NCI-H2227 (cell line): ENCODE measurements at regions not wholly inside any gene's neighbourhood (a gene's known extent, or its start where the extent isn't known, plus 50 kb on each side); places are given as distances from the start of the nearest gene placed in this dataset.

Experiments used
- DNase-seq: peaks from one replicate; lab custom pipeline; 2025; ENCODE audit not compliant: unreplicated experiment; lab: John Stamatoyannopoulos, UW

DNA sequence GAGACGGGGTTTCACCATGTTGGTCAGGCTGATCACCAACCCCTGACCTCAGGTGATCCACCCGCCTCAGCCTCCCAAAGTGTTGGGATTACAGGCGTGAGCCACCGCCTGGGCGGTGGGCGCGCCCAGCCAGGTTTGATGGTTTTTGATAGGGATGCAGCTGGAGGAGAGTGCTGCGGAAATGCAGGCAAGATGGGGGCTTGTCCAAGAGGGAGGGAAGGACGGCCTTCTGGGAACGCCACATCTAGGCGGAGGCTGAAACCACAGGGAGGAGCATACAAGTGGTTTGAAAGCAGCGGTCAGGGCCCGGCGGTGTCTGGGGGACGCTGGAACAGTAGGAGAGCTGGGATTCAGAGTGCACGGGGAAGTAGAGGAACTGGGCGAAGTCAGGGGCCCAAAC lies 134.6 kb downstream of the VRK1 start:
- DNase-seq, result no peak

DNA sequence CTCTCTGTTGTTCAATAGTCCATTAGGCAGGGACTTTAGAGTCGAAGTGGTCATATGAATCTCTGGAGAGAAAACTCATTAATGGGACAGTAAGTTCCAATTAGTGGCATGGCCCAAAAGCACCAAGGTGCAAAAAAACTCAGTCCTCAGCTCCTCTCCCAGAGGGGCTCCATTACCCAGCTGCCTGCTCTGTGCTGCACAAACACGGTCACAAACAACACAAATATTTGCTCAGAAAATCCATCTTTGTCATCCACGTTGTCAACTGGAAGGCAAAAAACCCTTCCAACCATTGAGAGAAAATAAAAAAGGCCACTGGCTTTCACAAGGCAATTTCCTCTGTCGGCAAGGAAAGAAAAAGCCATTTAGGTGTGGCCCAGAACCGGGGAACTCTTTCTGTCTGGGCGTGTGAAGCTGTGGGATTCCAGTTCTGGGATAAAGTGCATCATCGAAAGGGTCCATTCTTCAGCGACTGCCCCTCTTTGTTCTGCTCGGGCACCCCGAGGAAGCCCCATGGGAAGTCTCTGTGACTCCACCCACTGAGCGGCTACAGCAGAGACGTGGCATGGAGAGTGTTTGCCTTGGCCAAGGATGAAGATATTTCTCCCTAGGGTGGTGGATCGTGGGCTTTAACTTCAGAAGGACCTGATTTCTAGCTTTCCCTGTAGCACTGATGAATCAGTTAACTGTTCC lies 137.6 kb downstream of the VRK1 start:
- no peak for DNase-seq

- no peak for DNase-seq
Observed at GRCh38 chr14:96938946-96939345, 141.8 kb downstream of the VRK1 start.

GRCh38 chr14:96940009-96940408 lies 142.8 kb downstream of the VRK1 start:
- no peak for DNase-seq

GRCh38 chr14:96944297-96944696 lies 147.1 kb downstream of the VRK1 start:
- DNase-seq, result no peak

DNA sequence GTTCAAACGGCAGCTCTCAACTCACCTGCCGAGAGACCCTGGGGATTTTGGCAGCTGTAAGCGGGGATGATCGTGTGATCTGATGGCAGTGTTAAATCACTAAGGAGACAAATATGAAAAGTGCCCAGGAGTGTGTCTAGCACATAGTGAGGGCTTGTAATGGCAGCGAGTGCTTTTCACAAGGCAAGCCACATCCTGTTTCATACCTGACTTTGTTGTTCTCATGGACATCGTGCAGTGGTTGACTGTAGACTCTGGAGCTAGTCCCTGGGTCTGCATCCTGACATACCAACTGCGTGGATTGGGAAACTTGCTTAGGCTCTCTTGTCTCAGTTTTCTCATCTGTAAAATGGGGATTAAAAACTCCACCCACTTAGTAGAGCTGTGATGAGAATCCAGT lies 148.5 kb downstream of the VRK1 start:
- DNase-seq, result no peak

DNA sequence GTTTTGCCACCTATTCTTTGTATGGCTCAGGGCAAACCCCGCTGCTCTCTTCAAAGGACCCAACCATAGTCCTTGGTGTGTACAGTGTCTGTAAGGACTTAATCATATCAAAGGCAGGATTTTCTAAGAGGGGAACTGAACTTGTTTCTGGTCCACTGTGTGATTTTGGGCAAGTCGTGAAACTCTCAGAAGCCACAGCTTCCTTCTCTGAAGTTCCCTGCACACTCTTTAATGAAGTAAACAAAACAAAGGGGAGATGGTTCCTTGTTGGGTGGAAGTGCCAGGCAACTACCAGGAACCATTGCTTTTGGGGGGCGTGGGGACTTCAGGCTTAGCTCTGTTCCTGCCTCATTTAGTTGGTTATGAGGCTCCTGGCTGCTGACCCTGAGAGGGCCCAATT lies 152.4 kb downstream of the VRK1 start:
- DNase-seq, result no peak

DNA sequence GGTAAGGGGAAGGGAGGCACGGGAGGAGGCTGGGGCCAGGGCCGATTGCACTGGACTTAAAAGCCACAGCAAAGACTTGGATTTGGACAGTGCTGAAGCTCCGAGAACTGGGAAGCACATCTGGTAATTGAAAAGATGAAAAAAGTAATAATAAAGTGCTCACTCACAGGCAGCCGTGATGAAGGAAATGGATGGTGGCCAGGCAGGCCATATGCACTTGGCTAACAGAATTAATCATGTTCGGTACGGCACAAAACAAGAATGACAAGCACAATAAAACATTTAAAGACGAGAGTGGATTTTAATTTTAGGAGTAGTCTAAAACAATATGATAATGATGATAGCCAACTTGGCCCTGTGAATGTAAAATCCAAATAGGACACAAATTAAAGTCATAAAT lies 154.3 kb downstream of the VRK1 start:
- no peak for DNase-seq

GRCh38 chr14:96953087-96953874 lies 156.1 kb downstream of the VRK1 start:
- no peak for DNase-seq

- DNase-seq, result no peak
Observed at GRCh38 chr14:96953875-96954185, 156.6 kb downstream of the VRK1 start.

GRCh38 chr14:96956464-96957239 lies 159.5 kb downstream of the VRK1 start:
- no peak for DNase-seq

DNA sequence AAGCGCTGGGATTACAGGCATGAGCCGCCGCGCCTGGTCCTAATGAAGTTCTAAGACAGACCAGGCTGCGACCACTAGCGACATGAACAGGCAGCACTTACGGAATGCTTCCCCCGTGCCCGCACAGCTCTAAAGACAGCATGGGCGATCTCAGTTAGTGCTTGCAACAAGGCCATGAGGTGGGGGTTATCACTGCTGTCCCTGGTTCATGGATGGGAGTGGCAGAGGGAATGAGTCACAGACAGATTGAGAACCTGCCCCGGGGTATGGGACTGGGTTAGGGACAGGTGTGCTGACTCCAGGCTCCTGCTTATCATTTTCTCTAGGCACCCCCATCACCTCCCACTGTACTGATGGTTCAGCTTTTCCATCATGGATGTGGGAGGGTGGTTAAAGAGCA lies 160.9 kb downstream of the VRK1 start:
- DNase-seq, result no peak

DNA sequence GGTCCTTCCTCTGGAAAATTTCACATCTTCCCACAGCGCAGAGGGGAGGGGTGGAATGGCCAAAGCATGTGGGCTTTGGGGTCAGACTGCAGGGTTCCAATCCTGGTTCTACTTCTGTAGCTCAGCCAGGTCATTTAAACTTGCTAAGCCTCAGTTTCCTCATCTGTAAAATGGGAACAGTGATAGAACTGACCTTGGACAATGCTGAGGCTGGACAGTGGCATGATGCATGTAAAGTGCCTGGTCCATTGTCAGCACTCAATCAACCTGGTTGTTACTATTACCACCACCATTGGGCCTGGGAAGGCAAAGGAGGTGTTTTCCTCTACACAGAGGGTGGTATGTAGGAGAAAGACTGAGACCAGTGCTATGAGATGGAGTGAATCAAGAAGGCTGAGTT lies 162.8 kb downstream of the VRK1 start:
- no peak for DNase-seq

DNA sequence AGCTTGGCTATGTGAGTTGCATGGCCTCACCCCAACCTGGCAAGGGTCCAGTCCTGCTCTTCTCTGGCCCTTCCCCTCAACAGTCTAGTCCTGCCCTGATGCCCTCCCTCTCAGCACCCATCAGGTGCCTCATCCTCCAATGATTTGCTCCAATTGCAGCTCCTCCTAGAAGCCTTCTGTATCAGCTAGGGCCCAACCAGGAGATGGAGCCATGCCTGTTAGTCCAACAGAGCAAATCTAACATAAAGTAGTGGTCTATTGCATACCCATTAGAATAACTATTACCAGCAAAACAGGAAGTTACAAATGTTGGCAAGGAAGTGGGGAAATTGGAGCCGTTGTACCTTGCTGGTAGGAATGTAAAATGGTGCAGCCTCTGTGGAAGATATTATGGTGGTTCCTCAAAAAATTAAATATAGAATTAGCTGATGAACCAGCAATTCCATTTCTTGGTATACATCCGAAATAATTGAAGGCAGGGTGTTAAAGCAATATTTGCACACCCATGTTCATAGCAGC lies 163.5 kb downstream of the VRK1 start:
- no peak for DNase-seq

GRCh38 chr14:96961895-96962294 lies 164.7 kb downstream of the VRK1 start:
- no peak for DNase-seq

DNA sequence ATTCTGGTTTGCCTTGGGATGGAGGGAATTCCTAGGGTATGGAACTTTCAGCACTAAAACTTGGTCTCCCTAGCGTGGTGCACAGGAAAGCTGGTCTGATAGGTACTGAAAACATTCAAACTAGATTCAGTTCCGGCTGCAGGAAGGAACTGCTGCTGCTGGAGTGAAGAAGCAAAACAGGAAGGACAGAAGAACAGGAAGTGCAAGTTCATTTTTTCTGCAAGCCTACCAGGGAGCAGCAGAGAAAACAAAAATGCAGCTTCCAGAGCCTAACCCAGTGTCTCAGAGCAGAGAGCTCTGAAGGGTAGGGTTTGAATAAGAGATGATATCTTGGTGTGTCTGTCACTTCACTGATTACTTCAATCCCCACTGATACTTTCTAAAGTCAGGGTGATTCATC lies 165.2 kb downstream of the VRK1 start:
- DNase-seq, result no peak

GRCh38 chr14:96964726-96965415 lies 167.7 kb downstream of the VRK1 start:
- DNase-seq, result no peak

- DNase-seq, result no peak
Observed at GRCh38 chr14:96965885-96966595, 168.9 kb downstream of the VRK1 start.

GRCh38 chr14:96975116-96975515 lies 177.9 kb downstream of the VRK1 start:
- DNase-seq, result no peak

GRCh38 chr14:96978525-96979272 lies 181.5 kb downstream of the VRK1 start:
- DNase-seq, result peak; percentile 43
